Heart right ventricle (tissue), 16 donors: ENCODE measurements at regions not wholly inside any gene's neighbourhood (a gene's known extent, or its start where the extent isn't known, plus 50 kb on each side); places are given as distances from the start of the nearest gene placed in this dataset.

Experiments used
- ATAC-seq, 8 donors: fragments of 200-7000 bp; cut with Tn5 transposase; one replicate each; pipeline ENCODE4 v1.9.1; 2020; ENCODE audit warnings: mild to moderate bottlenecking in 8 of 8, moderate library complexity in 8 of 8, moderate number of reproducible peaks in 1 of 8
- DNase-seq, 2 donors: peaks; one replicate each; pipeline ENCODE4 v3.0.0-alpha.2; 2020
- H3K27ac ChIP-seq, 10 donors: fragments of 200-600 bp; sonication (generic) in 2 of 10; one replicate each; pipeline versions ENCODE4 v1.5.0 to v1.8.0; 2020 to 2022; ENCODE audit warnings: mild to moderate bottlenecking in 3 of 10
- H3K27me3 ChIP-seq, 7 donors: fragments of 200-600 bp; one replicate each; pipeline ENCODE4 v1.8.0; 2021 to 2022; ENCODE audit warnings: mild to moderate bottlenecking in 2 of 7
- H3K36me3 ChIP-seq, 9 donors: fragments of 200-600 bp; sonication (generic) in 1 of 9; one replicate each; pipeline versions ENCODE4 v1.5.0 to v1.8.0; 2020 to 2022; ENCODE audit warnings: mild to moderate bottlenecking in 2 of 9
- H3K4me1 ChIP-seq, 9 donors: fragments of 200-600 bp; sonication (generic) in 1 of 9; one replicate each; pipeline versions ENCODE4 v1.5.0 to v1.8.0; 2020 to 2022; ENCODE audit warnings: mild to moderate bottlenecking in 4 of 9
- H3K4me3 ChIP-seq, 10 donors: fragments of 200-600 bp; sonication (generic) in 2 of 10; one replicate each; pipeline versions ENCODE4 v1.5.0 to v1.8.0; 2020 to 2022; ENCODE audit warnings: mild to moderate bottlenecking in 7 of 10, moderate library complexity in 2 of 10
- H3K9me3 ChIP-seq, 11 donors: fragments of 200-600 bp in 10 of 11; sonication (generic) in 2 of 11; one replicate each; pipeline versions ENCODE4 v1.5.0 to v1.8.0; 2013 to 2022; ENCODE audit warnings: mild to moderate bottlenecking in 2 of 11, control low read depth in 1 of 11, moderate library complexity in 1 of 11
- CTCF ChIP-seq, 9 donors: fragments of 200-600 bp; sonication (generic) in 2 of 9; IDR thresholded peaks; one replicate each; pipeline versions ENCODE4 v1.5.0 to v1.8.0; 2021 to 2022; ENCODE audit warnings: antibody characterized with exemption in 9 of 9, mild to moderate bottlenecking in 5 of 9, moderate library complexity in 1 of 9
- WGBS, 2 donors: extraction: QIAGEN DNeasy Blood & Tissue Kit; methylation state at CpG; one replicate each; pipeline ENCODE4 v1.1.7; 2013; ENCODE audit warnings: inconsistent platforms in 1 of 2; 5-methylcytosine and 5-hydroxymethylcytosine counted together
- intact Hi-C, 10 donors: fragments of 100-400 bp; cut with DNase I; formaldehyde crosslinking; loops; one replicate each; pipeline versions ENCODE4 v1.11.1 to v1.14.2; 2022
- donor health status: Arrhythmogenic right ventricular cardiomyopathy.
- donor health status: ischemic (EF 13 %, LVEDD 7.1; RV severe dilation, severe dysfunction).
- donor health status: healthy with polysubstance abuse.
- donor health status: DM: no; HTN: yes; CAD: no.
- donor health status: DM: no; HTN: no; CAD: no.
- donor health status: ischemic (EF 25% LVEDD 6.9; RV normal size, moderate dysfunction).
- donor health status: ischemic (EF 25% LVEDD 5.7; RV mildly dilated, moderate dysfunction).
- donor health status: healthy.
- donor health status: DM: yes; HTN: yes; CAD: no.
- donor health status: Ischemic cardiomyopathy.
- donor health status: ischemic (EF 35%, LVEDD 5.7; RV mildly dilated, moderate dysfunction).
- donor health status: nonischemic (EF 11% LVEDD 7.7; RV severe dilation, severe dysfunction).
- donor health status: DM: yes; HTN: yes; CAD: no.
- donor health status: PGD.
- donor health status: ischemic (EF 29% LVEDD 5.4; RV normal size, mild dysfunction).
- donor health status: nonischemic (EF 23%, LVEDD 6.1; RV moderate dilation, normal function).

DNA sequence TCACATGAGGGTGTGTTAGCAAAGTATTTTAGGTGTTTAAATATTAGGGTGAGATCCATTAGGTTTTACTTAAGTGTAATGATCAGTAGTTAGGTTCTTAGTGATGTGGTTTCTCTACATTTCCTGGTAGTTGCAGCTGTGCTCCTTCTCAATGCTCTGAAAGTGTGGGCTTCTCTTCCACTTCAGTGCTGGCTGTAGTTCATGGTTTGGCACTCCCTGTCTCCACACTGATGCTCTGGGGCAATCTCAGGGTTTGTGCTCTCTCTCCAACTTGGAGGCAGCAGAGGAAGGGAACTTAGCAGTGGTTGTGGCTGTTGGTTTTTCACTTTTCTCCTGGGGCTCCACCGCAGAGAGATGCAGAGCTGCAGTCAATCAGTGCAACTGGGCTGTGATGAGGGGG is 507.5 kb downstream of the TMEM232 start:
- DNase-seq (no peak), ATAC-seq (no peak)
- 88 to 92% methylated on average over 1 of the region's 1 CpG for WGBS, 2 donors
- Histone ChIP-seq H3K4me1 (no peaks in the 10 kb centered on the region), H3K36me3 (no peaks in the 10 kb centered on the region), H3K27ac (no peak overlapping the region), H3K9me3 (peaks cover 0 to 88% (median 13%) of the 10 kb centered on the region in 11 donors), H3K4me3 (no peak overlapping the region), H3K27me3 (no peaks in the 10 kb centered on the region)
- no peak for TF ChIP-seq CTCF (IDR thresholded peaks at IDR 0.05)
- intact Hi-C loops: no loop called here

DNA sequence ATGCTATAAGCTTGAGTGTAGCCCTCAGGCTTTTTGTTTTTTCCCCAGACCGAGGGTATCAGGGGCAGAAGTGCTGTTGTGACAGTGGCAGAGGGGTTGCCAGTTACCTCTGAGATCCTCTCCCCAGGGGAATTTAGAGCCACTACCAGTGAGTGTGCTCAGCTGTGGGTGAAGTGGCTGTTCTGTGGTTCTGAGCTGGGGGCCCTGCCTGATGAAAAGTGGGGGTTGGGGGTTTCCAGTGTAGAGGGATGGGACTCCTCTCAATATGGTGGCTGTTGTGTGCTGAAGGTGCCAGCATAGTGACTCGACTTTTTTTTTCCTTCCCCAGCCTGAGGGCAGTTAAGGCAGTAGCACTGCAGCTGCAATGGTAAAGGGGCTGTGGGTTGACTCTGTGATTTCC is 506.7 kb downstream of the TMEM232 start:
- intact Hi-C loops: no loop called here
- no peaks in the 10 kb centered on the region for H3K36me3 ChIP-seq
- no peak overlapping the region for H3K4me3 ChIP-seq
- peaks cover 0 to 93% (median 13%) of the 10 kb centered on the region in 11 donors for H3K9me3 ChIP-seq
- no peak for ATAC-seq
- no peaks in the 10 kb centered on the region for H3K4me1 ChIP-seq
- H3K27me3 ChIP-seq: no peaks in the 10 kb centered on the region
- no peak for TF ChIP-seq CTCF (IDR thresholded peaks at IDR 0.05)
- 59 to 60% methylated on average over 2 of the region's 2 CpGs for WGBS, 2 donors
- H3K27ac ChIP-seq: no peak overlapping the region
- no peak for DNase-seq

GRCh38 chr5:110221036-110221435 is 505.4 kb downstream of the TMEM232 start:
- ATAC-seq: no peak
- TF ChIP-seq CTCF (IDR thresholded peaks at IDR 0.05): no peak
- H3K4me1 ChIP-seq: no peaks in the 10 kb centered on the region
- no peak overlapping the region for H3K4me3 ChIP-seq
- intact Hi-C loops: no loop called here
- no peak overlapping the region for H3K27ac ChIP-seq
- no peaks in the 10 kb centered on the region for H3K36me3 ChIP-seq
- H3K27me3 ChIP-seq: no peaks in the 10 kb centered on the region
- H3K9me3 ChIP-seq: peaks cover 0 to 95% (median 16%) of the 10 kb centered on the region in 11 donors
- WGBS, 2 donors: 71 to 77% methylated on average over 2 of the region's 2 CpGs
- DNase-seq: no peak

GRCh38 chr5:110224050-110224449 is 502.4 kb downstream of the TMEM232 start:
- Histone ChIP-seq H3K4me3 (no peak overlapping the region), H3K9me3 (peaks cover 0 to 95% (median 23%) of the 10 kb centered on the region in 11 donors)
- intact Hi-C loops: no loop called here

More at GRCh38 chr5:110224050-110224449, 502.4 kb downstream of the TMEM232 start:
- Histone ChIP-seq H3K36me3 (no peaks in the 10 kb centered on the region), H3K27ac (no peak overlapping the region), H3K4me1 (no peaks in the 10 kb centered on the region), H3K27me3 (no peaks in the 10 kb centered on the region)
- ATAC-seq (no peak), DNase-seq (no peak)
- TF ChIP-seq CTCF (IDR thresholded peaks at IDR 0.05): no peak
- 63 to 74% methylated on average over 1 of the region's 1 CpG for WGBS, 2 donors
